ENCODE measurements at regions not wholly inside any gene's neighbourhood (a gene's known extent, or its start where the extent isn't known, plus 50 kb on each side); places are given as distances from the start of the nearest gene placed in this dataset.

- no peak for DNase-seq
Observed at GRCh38 chr7:35498416-35498815, 196.5 kb downstream of the HERPUD2 start.

GRCh38 chr7:35495844-35496243, 199.1 kb downstream of the HERPUD2 start:
- no peak for DNase-seq

GRCh38 chr7:35495377-35495776, 199.6 kb downstream of the HERPUD2 start:
- peak; percentile 91 for DNase-seq

GRCh38 chr7:35494407-35494806, 200.5 kb downstream of the HERPUD2 start:
- no peak for DNase-seq

GRCh38 chr7:35492451-35493175, 202.3 kb downstream of the HERPUD2 start:
- peak; percentile 40 for DNase-seq

GRCh38 chr7:35491233-35491632, 203.7 kb downstream of the HERPUD2 start:
- DNase-seq, result no peak

GRCh38 chr7:35487841-35488240, 207.1 kb downstream of the HERPUD2 start:
- no peak for DNase-seq

GRCh38 chr7:35487402-35487801, 207.5 kb downstream of the HERPUD2 start:
- DNase-seq, result no peak

GRCh38 chr7:35485436-35485835, 209.5 kb downstream of the HERPUD2 start:
- DNase-seq, result no peak

- no peak for DNase-seq
Observed at GRCh38 chr7:35483568-35483967, 211.4 kb downstream of the HERPUD2 start.

- DNase-seq, result no peak
Observed at GRCh38 chr7:35482231-35482630, 212.7 kb downstream of the HERPUD2 start.

GRCh38 chr7:35480806-35481205, 214.1 kb downstream of the HERPUD2 start:
- DNase-seq, result no peak

GRCh38 chr7:35477609-35478008, 217.3 kb downstream of the HERPUD2 start:
- no peak for DNase-seq

- no peak for DNase-seq
Observed at GRCh38 chr7:35474100-35474499, 220.2 kb upstream of the TBX20 start.

- DNase-seq, result no peak
Observed at GRCh38 chr7:35468606-35469005, 214.7 kb upstream of the TBX20 start.

- no peak for DNase-seq
Observed at GRCh38 chr7:35467456-35467978, 213.6 kb upstream of the TBX20 start.

GRCh38 chr7:35465791-35466336, 212.0 kb upstream of the TBX20 start:
- DNase-seq, result no peak

GRCh38 chr7:35463751-35464150, 209.9 kb upstream of the TBX20 start:
- DNase-seq, result no peak

- DNase-seq, result no peak
Observed at GRCh38 chr7:35463176-35463700, 209.3 kb upstream of the TBX20 start.

- DNase-seq, result no peak
Observed at GRCh38 chr7:35454575-35455385, 200.9 kb upstream of the TBX20 start.

GRCh38 chr7:35450456-35451214, 196.7 kb upstream of the TBX20 start:
- peak; percentile 78 for DNase-seq

- DNase-seq, result no peak
Observed at GRCh38 chr7:35448486-35448885, 194.6 kb upstream of the TBX20 start.

GRCh38 chr7:35446091-35446490, 192.2 kb upstream of the TBX20 start:
- DNase-seq, result no peak
